DND-41 (cell line): ENCODE measurements at regions not wholly inside any gene's neighbourhood (a gene's known extent, or its start where the extent isn't known, plus 50 kb on each side); places are given as distances from the start of the nearest gene placed in this dataset.

ENCODE experiments used
- ATAC-seq: fragments of 200-7000 bp; cut with Tn5 transposase; 3 replicates; pipeline ENCODE4 v1.9.1; 2021; ENCODE audit warnings: low read depth; ENCODE audit not compliant: insufficient read depth
- DNase-seq: peaks from one replicate; pipeline ENCODE4 v3.0.0-alpha.2; 2020
- H2AFZ ChIP-seq: 2 replicates; pipeline ENCODE4 v1.6.0; 2012; ENCODE audit warnings: low read depth, low read length
- H3K27ac ChIP-seq: 2 replicates; pipeline ENCODE4 v1.5.1; 2012; ENCODE audit warnings: low read length, inconsistent platforms
- H3K27me3 ChIP-seq: fragments of 200-600 bp; sonication (generic); 2 replicates; pipeline ENCODE4 v1.6.0; 2012; ENCODE audit warnings: low read length, mild to moderate bottlenecking, inconsistent platforms; ENCODE audit not compliant: insufficient read depth, poor library complexity
- H3K36me3 ChIP-seq: 2 replicates; pipeline ENCODE4 v1.5.1; 2012; ENCODE audit warnings: low read length, inconsistent platforms; ENCODE audit not compliant: insufficient read depth
- H3K4me1 ChIP-seq: 2 replicates; pipeline ENCODE4 v1.5.1; 2012; ENCODE audit warnings: mild to moderate bottlenecking, low read length; ENCODE audit not compliant: insufficient read depth
- H3K4me2 ChIP-seq: 2 replicates; pipeline ENCODE4 v1.6.0; 2012; ENCODE audit warnings: mild to moderate bottlenecking, moderate library complexity, low read length, inconsistent platforms; ENCODE audit not compliant: insufficient read depth
- H3K4me3 ChIP-seq, 2 experiments: fragments of 200-600 bp in 1 of 2; shearing (Covaris generic) in 1 of 2; 2 replicates each; pipeline ENCODE4 v1.5.1; 2012 to 2016; ENCODE audit warnings: inconsistent platforms in 2 of 2, low read length in 2 of 2, mild to moderate bottlenecking in 2 of 2, low read depth in 1 of 2, moderate library complexity in 1 of 2
- H3K79me2 ChIP-seq: 2 replicates; pipeline ENCODE4 v1.6.0; 2012; ENCODE audit warnings: low read length, inconsistent platforms; ENCODE audit not compliant: insufficient read depth
- H3K9ac ChIP-seq: 2 replicates; pipeline ENCODE4 v1.6.0; 2012; ENCODE audit warnings: low read depth, mild to moderate bottlenecking, inconsistent platforms, low read length, moderate library complexity
- H3K9me3 ChIP-seq: 2 replicates; pipeline ENCODE4 v1.5.1; 2012; ENCODE audit warnings: low read length, moderate library complexity, mild to moderate bottlenecking, inconsistent platforms; ENCODE audit not compliant: insufficient read depth, severe bottlenecking
- H4K20me1 ChIP-seq: 2 replicates; pipeline ENCODE4 v1.6.0; 2012; ENCODE audit warnings: low read length; ENCODE audit not compliant: insufficient read depth
- CTCF ChIP-seq: IDR thresholded peaks from 2 replicates; pipeline ENCODE4 v1.5.1; 2012; ENCODE audit warnings: borderline replicate concordance, low read length, moderate library complexity, mild to moderate bottlenecking; ENCODE audit not compliant: poor library complexity, severe bottlenecking; ENCODE audit errors: extremely low read depth
- EZH2 ChIP-seq: IDR thresholded peaks from 3 replicates; pipeline ENCODE4 v1.6.1; 2012; ENCODE audit warnings: borderline replicate concordance, low read depth, mild to moderate bottlenecking, moderate library complexity, low read length, inconsistent platforms; ENCODE audit not compliant: severe bottlenecking

GRCh38 chr2:212911011-212911410, 240.4 kb downstream of the IKZF2 start:
- no peaks in the 10 kb centered on the region for H3K9me3 ChIP-seq
- no peaks in the 10 kb centered on the region for H3K79me2 ChIP-seq
- H2AFZ ChIP-seq, result 0 out of 2 replicates have a peak overlapping the region, but pooled peaks have one; percentile 21
- no peaks in the 10 kb centered on the region for H3K36me3 ChIP-seq
- TF ChIP-seq CTCF (no peak), EZH2 (no peak)
- H3K27ac ChIP-seq, result peak overlapping the region; percentile 56
- DNase-seq (peak; percentile 22), ATAC-seq (peak; percentile 32)
- no peak overlapping the region; the same call in 1 of the 2 replicates for H3K4me2 ChIP-seq
- H3K4me3 ChIP-seq, result no peak overlapping the region
- H4K20me1 ChIP-seq, result no peaks in the 10 kb centered on the region
- H3K4me1 ChIP-seq, result peaks cover 49% of the 10 kb centered on the region
- H3K9ac ChIP-seq, result peak overlapping the region; percentile 22
- H3K27me3 ChIP-seq, result no peaks in the 10 kb centered on the region

GRCh38 chr2:212908682-212909435, 242.6 kb downstream of the IKZF2 start:
- no peaks in the 10 kb centered on the region for H3K9me3 ChIP-seq
- DNase-seq (no peak), ATAC-seq (no peak)
- H3K4me3 ChIP-seq, result no peak overlapping the region
- H3K9ac ChIP-seq, result no peak overlapping the region
- no peak overlapping the region for H2AFZ ChIP-seq
- no peaks in the 10 kb centered on the region for H3K36me3 ChIP-seq
- no peaks in the 10 kb centered on the region for H3K79me2 ChIP-seq
- H3K4me2 ChIP-seq, result no peak overlapping the region
- H3K27me3 ChIP-seq, result no peaks in the 10 kb centered on the region
- no peaks in the 10 kb centered on the region for H4K20me1 ChIP-seq
- TF ChIP-seq CTCF (no peak), EZH2 (no peak)
- no peak overlapping the region for H3K27ac ChIP-seq
- peaks cover 28% of the 10 kb centered on the region for H3K4me1 ChIP-seq

- no peak overlapping the region for H3K4me2 ChIP-seq
- H3K9me3 ChIP-seq, result no peaks in the 10 kb centered on the region
- H3K4me3 ChIP-seq, result no peak overlapping the region
- no peak for TF ChIP-seq CTCF
- no peak for TF ChIP-seq EZH2
- H3K36me3 ChIP-seq, result no peaks in the 10 kb centered on the region
- H3K9ac ChIP-seq, result no peak overlapping the region
- H2AFZ ChIP-seq, result no peak overlapping the region
- H3K79me2 ChIP-seq, result no peaks in the 10 kb centered on the region
- H4K20me1 ChIP-seq, result no peaks in the 10 kb centered on the region
- H3K27ac ChIP-seq, result no peak overlapping the region
- H3K4me1 ChIP-seq, result peaks cover 20% of the 10 kb centered on the region
- H3K27me3 ChIP-seq, result no peaks in the 10 kb centered on the region
- no peak for ATAC-seq
- no peak for DNase-seq
These were observed 243.4 kb downstream of the IKZF2 start for GRCh38 chr2:212908031-212908430.
